Panc1 (cell line): ENCODE measurements at regions not wholly inside any gene's neighbourhood (a gene's known extent, or its start where the extent isn't known, plus 50 kb on each side); places are given as distances from the start of the nearest gene placed in this dataset.

Source experiments
- ATAC-seq: fragments of 200-7000 bp; cut with Tn5 transposase; 2 replicates; pipeline ENCODE4 v1.9.1; 2020; ENCODE audit warnings: mild to moderate bottlenecking, moderate library complexity
- BruUV-seq: library from RNA; stranded (reverse); fragments of 400-500 nt; replicated peaks from 2 replicates; lab custom pipeline; 2021; lab: Mats Ljungman, UMichigan
- CTCF ChIA-PET: fragments of 300-600 bp; sonication (Branson Sonifier 250); formaldehyde crosslinking; loops from one replicate; lab custom pipeline; 2022; ENCODE audit warnings: antibody characterized with exemption; lab: Charles Lee
- POLR2A ChIA-PET: fragments of 300-600 bp; sonication (Branson Sonifier 250); formaldehyde crosslinking; loops from one replicate; lab custom pipeline; 2022; ENCODE audit warnings: antibody characterized with exemption; lab: Charles Lee
- DNase-seq: peaks from one replicate; pipeline ENCODE4 v3.0.0-alpha.2; 2010; ENCODE audit warnings: low read depth, low spot score
- H3K27ac ChIP-seq: 2 replicates; pipeline ENCODE4 v1.5.1; 2011; ENCODE audit warnings: mild to moderate bottlenecking, low read length, inconsistent platforms
- H3K27me3 ChIP-seq: fragments of 200-500 bp; sonication (Bioruptor generic); 2 replicates; pipeline ENCODE4 v1.6.0; 2014; ENCODE audit warnings: low read length, inconsistent platforms; ENCODE audit not compliant: control insufficient read depth, insufficient read depth
- H3K36me3 ChIP-seq: fragments of 200-500 bp; sonication (Bioruptor generic); 2 replicates; pipeline ENCODE4 v1.5.1; 2014; ENCODE audit warnings: inconsistent platforms, mild to moderate bottlenecking, low read length, moderate library complexity; ENCODE audit not compliant: control insufficient read depth, insufficient read depth
- H3K4me1 ChIP-seq: 2 replicates; pipeline ENCODE4 v1.5.1; 2011; ENCODE audit warnings: inconsistent platforms, mild to moderate bottlenecking, low read length, moderate library complexity; ENCODE audit not compliant: control insufficient read depth, insufficient read depth
- H3K4me3 ChIP-seq, 2 experiments: 2 replicates each; pipeline ENCODE4 v1.5.1; 2011 to 2012; ENCODE audit warnings: low read depth in 2 of 2, low read length in 2 of 2, mild to moderate bottlenecking in 2 of 2, inconsistent platforms in 1 of 2, moderate library complexity in 1 of 2
- H3K9me3 ChIP-seq: fragments of 200-500 bp; sonication (Bioruptor generic); 2 replicates; pipeline ENCODE4 v1.5.1; 2014; ENCODE audit warnings: low read depth, mild to moderate bottlenecking, inconsistent platforms, low read length, moderate library complexity; ENCODE audit not compliant: control insufficient read depth, insufficient read depth
- POLR2AphosphoS5 ChIP-seq: IDR thresholded peaks from 2 replicates; pipeline ENCODE4 v1.6.1; 2012; ENCODE audit warnings: mild to moderate bottlenecking, low read depth, low read length, moderate library complexity
- SIN3A ChIP-seq: IDR thresholded peaks from 2 replicates; pipeline ENCODE4 v1.6.1; 2012; ENCODE audit warnings: low read depth, mild to moderate bottlenecking, low read length, moderate library complexity, borderline replicate concordance; ENCODE audit not compliant: insufficient read depth
- TCF7L2 ChIP-seq: IDR thresholded peaks from 2 replicates; pipeline ENCODE4 v1.6.1; 2011; ENCODE audit warnings: mild to moderate bottlenecking, low read depth, low read length, inconsistent platforms
- in situ Hi-C: cut with HindIII; loops from 2 replicates; pipeline ENCODE4 v1.10.0; 2016; ENCODE audit warnings: low sequenced_read_pairs, low pct_unique_long_range_greater_than_20kb
- intact Hi-C: fragments of 100-400 bp; cut with micrococcal nuclease; formaldehyde crosslinking; loops from one replicate; pipeline ENCODE4 v1.10.0; 2022; ENCODE audit not compliant: unreplicated experiment
- TF ChIP-seq, protein P1 (sequence below), 2 experiments: IDR thresholded peaks; 2 replicates each; pipeline ENCODE4 v1.6.1; 2011 to 2012; ENCODE audit warnings: low read depth in 2 of 2, control low read depth in 1 of 2, low read length in 1 of 2, mild to moderate bottlenecking in 1 of 2, moderate library complexity in 1 of 2; ENCODE audit not compliant: insufficient read depth in 1 of 2
- TF ChIP-seq, protein P2 (sequence below): fragments of 450-650 bp; IDR thresholded peaks from 2 replicates; pipeline ENCODE4 v1.5.1; 2017; ENCODE audit warnings: mild to moderate bottlenecking

DNA sequence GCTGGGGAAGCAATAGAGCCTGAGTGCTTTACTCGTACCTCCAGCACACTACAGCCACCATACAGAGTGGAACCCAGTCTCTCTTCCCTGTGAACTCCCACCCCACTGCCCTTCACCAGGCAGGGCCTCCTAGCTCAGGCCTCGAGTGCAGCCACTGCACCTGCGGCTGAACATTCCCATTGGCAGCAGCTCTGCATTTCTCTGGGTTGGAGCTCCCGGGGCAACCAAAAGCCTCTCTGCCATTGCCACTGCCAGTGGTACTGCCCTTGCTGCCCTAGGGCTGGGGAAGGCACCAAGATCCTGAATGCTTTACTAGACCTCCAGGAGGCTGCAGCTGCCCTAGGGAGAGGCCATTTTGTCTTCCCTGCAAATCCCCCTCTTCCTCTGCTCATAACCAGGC, 266.8 kb downstream of the TDRD3 start:
- TF ChIP-seq, protein P1, sequence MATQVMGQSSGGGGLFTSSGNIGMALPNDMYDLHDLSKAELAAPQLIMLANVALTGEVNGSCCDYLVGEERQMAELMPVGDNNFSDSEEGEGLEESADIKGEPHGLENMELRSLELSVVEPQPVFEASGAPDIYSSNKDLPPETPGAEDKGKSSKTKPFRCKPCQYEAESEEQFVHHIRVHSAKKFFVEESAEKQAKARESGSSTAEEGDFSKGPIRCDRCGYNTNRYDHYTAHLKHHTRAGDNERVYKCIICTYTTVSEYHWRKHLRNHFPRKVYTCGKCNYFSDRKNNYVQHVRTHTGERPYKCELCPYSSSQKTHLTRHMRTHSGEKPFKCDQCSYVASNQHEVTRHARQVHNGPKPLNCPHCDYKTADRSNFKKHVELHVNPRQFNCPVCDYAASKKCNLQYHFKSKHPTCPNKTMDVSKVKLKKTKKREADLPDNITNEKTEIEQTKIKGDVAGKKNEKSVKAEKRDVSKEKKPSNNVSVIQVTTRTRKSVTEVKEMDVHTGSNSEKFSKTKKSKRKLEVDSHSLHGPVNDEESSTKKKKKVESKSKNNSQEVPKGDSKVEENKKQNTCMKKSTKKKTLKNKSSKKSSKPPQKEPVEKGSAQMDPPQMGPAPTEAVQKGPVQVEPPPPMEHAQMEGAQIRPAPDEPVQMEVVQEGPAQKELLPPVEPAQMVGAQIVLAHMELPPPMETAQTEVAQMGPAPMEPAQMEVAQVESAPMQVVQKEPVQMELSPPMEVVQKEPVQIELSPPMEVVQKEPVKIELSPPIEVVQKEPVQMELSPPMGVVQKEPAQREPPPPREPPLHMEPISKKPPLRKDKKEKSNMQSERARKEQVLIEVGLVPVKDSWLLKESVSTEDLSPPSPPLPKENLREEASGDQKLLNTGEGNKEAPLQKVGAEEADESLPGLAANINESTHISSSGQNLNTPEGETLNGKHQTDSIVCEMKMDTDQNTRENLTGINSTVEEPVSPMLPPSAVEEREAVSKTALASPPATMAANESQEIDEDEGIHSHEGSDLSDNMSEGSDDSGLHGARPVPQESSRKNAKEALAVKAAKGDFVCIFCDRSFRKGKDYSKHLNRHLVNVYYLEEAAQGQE (IDR thresholded peaks at IDR 0.05; ENCODE audit: insufficient read depth in 1 of 2, low read depth in 2 of 2, low read length in 1 of 2), result no peak
- no peak for TF ChIP-seq SIN3A
- TF ChIP-seq TCF7L2, result no peak
- TF ChIP-seq, protein P2, sequence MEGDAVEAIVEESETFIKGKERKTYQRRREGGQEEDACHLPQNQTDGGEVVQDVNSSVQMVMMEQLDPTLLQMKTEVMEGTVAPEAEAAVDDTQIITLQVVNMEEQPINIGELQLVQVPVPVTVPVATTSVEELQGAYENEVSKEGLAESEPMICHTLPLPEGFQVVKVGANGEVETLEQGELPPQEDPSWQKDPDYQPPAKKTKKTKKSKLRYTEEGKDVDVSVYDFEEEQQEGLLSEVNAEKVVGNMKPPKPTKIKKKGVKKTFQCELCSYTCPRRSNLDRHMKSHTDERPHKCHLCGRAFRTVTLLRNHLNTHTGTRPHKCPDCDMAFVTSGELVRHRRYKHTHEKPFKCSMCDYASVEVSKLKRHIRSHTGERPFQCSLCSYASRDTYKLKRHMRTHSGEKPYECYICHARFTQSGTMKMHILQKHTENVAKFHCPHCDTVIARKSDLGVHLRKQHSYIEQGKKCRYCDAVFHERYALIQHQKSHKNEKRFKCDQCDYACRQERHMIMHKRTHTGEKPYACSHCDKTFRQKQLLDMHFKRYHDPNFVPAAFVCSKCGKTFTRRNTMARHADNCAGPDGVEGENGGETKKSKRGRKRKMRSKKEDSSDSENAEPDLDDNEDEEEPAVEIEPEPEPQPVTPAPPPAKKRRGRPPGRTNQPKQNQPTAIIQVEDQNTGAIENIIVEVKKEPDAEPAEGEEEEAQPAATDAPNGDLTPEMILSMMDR, result no peak
- TF ChIP-seq POLR2AphosphoS5, result no peak
- CTCF ChIA-PET, result no interaction called here
- POLR2A ChIA-PET, result no interaction called here
- ATAC-seq (no peak), DNase-seq (no peak)
- in situ Hi-C loops (no loop called here), intact Hi-C loops (no loop called here)
- Histone ChIP-seq H3K4me3 (no peak overlapping the region), H3K27ac (no peak overlapping the region), H3K4me1 (no peaks in the 10 kb centered on the region), H3K36me3 (no peaks in the 10 kb centered on the region), H3K27me3 (no peaks in the 10 kb centered on the region), H3K9me3 (no peaks in the 10 kb centered on the region)
- no TSS peak for BruUV-seq

DNA sequence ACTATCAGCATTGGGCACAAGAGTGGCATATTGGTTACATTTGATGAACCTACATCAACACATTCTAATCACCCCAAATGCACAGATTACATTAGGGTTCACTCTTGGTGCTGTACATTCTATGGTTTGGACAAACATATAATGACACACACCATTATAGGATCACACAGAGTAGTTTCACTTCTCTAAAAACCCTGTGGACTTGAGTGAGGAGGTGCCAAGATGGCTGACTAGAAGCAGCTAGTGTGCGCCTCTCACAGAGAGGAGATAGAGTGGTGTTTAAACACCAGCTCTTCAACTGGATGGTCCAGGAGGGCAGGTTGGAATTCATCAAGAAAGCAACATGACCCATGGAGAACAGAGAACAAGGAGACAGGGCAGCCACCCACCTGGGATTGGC, 265.6 kb downstream of the TDRD3 start:
- no TSS peak for BruUV-seq
- CTCF ChIA-PET, result no interaction called here
- POLR2A ChIA-PET, result interaction anchor here (0.7 kb wide), 1 partner anchor 379 kb away, joined by 17 read pairs; no protein-coding TSS in a partner anchor
- Histone ChIP-seq H3K27ac (no peak overlapping the region), H3K27me3 (no peaks in the 10 kb centered on the region), H3K4me3 (no peak overlapping the region), H3K9me3 (no peaks in the 10 kb centered on the region), H3K4me1 (no peaks in the 10 kb centered on the region), H3K36me3 (no peaks in the 10 kb centered on the region)
- in situ Hi-C loops, result no loop called here
- ATAC-seq (no peak), DNase-seq (no peak)
- TF ChIP-seq, protein P2, result no peak
- TF ChIP-seq, protein P1 (IDR thresholded peaks at IDR 0.05; ENCODE audit: insufficient read depth in 1 of 2, low read depth in 2 of 2, low read length in 1 of 2), result no peak
- intact Hi-C loops, result no loop called here
